ENCODE measurements at regions not wholly inside any gene's neighbourhood (a gene's known extent, or its start where the extent isn't known, plus 50 kb on each side); places are given as distances from the start of the nearest gene placed in this dataset.

DNA sequence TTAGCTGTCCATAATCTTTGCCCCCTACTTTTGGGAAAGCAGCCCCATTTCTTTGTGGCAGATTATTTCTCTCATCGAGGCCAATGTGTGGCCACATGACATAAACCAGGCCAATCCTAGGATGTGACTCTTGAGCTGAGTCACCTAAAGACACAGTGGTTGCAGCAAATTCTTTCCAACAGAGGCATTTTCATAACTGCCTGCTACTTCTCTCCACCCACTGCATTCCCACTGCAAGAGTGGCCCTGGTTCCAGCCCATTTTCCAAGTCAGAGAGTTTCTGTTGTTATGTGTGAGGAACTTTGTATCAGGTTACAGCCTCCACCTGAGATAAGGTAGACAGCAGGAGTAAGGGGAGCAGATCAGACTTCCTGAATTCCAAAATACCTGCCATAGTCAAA, 195.2 kb downstream of the RGS9 start:
- Histone ChIP-seq H3K4me3 (ENCODE audit: low read length) (no peak overlapping the region), H3K36me3 (ENCODE audit: insufficient read depth, low read length) (no peaks in the 10 kb centered on the region), H3K4me1 (ENCODE audit: insufficient read depth, low read length) (no peaks in the 10 kb centered on the region), H3K27me3 (ENCODE audit: control insufficient read depth in 1 of 2, insufficient read depth in 2 of 2, low read length in 2 of 2) (peaks cover 4% of the 10 kb centered on the region in 2 experiments), H3K27ac (ENCODE audit: low read depth in 1 of 2, low read length in 2 of 2) (no peak overlapping the region), H3K9me3 (ENCODE audit: control insufficient read depth in 1 of 2, insufficient read depth in 1 of 2, low read length in 2 of 2) (no peaks in the 10 kb centered on the region)
- Mint-ChIP-seq H3K27ac (no peak overlapping the region), H3K36me3 (ENCODE audit: low read depth) (no peaks in the 10 kb centered on the region), H3K4me1 (ENCODE audit: low read depth) (no peaks in the 10 kb centered on the region), H3K27me3 (peaks cover 10% of the 10 kb centered on the region), H3K9me3 (no peaks in the 10 kb centered on the region), H3K4me3 (no peak overlapping the region)
- CTCF ChIA-PET = no interaction called here
- intact Hi-C loops (cut with DNase I, micrococcal nuclease) = no loop called here
- POLR2A ChIA-PET = no interaction called here
- TF ChIP-seq, protein P1, sequence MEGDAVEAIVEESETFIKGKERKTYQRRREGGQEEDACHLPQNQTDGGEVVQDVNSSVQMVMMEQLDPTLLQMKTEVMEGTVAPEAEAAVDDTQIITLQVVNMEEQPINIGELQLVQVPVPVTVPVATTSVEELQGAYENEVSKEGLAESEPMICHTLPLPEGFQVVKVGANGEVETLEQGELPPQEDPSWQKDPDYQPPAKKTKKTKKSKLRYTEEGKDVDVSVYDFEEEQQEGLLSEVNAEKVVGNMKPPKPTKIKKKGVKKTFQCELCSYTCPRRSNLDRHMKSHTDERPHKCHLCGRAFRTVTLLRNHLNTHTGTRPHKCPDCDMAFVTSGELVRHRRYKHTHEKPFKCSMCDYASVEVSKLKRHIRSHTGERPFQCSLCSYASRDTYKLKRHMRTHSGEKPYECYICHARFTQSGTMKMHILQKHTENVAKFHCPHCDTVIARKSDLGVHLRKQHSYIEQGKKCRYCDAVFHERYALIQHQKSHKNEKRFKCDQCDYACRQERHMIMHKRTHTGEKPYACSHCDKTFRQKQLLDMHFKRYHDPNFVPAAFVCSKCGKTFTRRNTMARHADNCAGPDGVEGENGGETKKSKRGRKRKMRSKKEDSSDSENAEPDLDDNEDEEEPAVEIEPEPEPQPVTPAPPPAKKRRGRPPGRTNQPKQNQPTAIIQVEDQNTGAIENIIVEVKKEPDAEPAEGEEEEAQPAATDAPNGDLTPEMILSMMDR (IDR thresholded peaks at IDR 0.05) = no peak
- DNase-seq (no peak), ATAC-seq (ENCODE audit: poor library complexity) (no peak)

DNA sequence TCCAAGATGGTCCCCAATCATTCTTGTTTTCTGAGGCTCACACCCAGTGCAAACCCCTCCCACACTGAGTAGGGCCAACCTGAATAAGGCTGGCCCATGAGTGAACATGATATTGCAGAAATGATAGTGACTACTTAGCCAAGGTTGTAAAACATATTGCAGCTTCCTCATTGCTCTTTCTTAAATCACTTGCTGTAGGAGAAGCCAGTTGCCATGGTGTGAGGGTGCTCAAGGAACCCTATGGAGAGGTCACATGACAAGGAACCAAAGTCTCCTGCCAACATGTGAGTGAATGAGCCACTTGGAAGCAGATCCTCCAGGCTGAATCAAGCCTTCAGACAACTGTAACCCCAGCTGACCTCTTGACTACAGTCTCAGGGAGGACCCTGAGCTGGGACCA, 191.4 kb downstream of the RGS9 start:
- Histone ChIP-seq H3K36me3 (ENCODE audit: insufficient read depth, low read length) (no peaks in the 10 kb centered on the region), H3K4me1 (ENCODE audit: insufficient read depth, low read length) (no peaks in the 10 kb centered on the region), H3K27ac (ENCODE audit: low read depth in 1 of 2, low read length in 2 of 2) (no peak overlapping the region), H3K4me3 (ENCODE audit: low read length) (no peak overlapping the region), H3K27me3 (ENCODE audit: control insufficient read depth in 1 of 2, insufficient read depth in 2 of 2, low read length in 2 of 2) (peaks cover 0 to 2% of the 10 kb centered on the region in 2 experiments), H3K9me3 (ENCODE audit: control insufficient read depth in 1 of 2, insufficient read depth in 1 of 2, low read length in 2 of 2) (no peaks in the 10 kb centered on the region)
- intact Hi-C loops (cut with DNase I, micrococcal nuclease) = no loop called here
- Mint-ChIP-seq H3K4me1 (ENCODE audit: low read depth) (no peaks in the 10 kb centered on the region), H3K27me3 (peaks cover 14% of the 10 kb centered on the region), H3K36me3 (ENCODE audit: low read depth) (no peaks in the 10 kb centered on the region), H3K4me3 (no peak overlapping the region), H3K9me3 (no peaks in the 10 kb centered on the region), H3K27ac (no peak overlapping the region)
- no peak for DNase-seq
- TF ChIP-seq, protein P1 (IDR thresholded peaks at IDR 0.05) = no peak
- ChIA-PET POLR2A (no interaction called here), CTCF (no interaction called here)
- ATAC-seq (ENCODE audit: poor library complexity) = no peak

DNA sequence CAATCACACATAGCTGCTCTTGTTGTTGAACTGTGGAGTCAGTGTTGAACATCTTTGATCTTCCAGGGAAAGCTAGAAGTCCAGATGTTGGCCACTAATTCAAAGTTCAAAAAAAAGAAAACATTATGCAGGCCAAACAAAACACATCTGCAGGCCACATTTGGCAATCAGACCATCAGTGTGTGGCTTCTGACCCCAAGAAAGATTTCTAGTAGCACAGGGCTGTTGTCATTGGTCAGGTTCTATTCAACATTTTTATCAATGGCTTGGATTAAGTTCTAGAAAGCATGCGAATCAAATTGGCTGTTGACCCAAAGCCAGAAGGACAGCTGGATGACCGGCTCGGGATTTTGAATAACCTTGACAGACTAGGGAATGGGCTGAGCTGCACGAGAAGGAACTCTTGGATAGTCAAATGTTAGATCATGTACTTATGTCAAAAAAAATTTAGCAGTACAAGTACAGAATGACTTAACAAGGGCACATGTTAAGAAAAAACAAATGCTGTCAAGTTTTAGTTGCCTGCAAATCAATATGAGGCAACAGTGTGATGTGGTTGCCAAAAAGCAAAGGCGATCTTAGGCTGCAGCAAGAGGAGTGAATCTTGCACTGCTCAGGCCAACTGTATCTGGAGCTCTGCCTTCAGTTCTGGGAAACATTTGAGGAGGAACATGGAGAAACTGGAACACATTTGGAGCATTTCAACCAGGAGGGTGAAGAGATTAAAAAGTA, 187.6 kb downstream of the RGS9 start:
- no peaks in the 10 kb centered on the region for H3K36me3 Mint-ChIP-seq (ENCODE audit: low read depth)
- no peaks in the 10 kb centered on the region for H3K9me3 Mint-ChIP-seq
- H3K4me3 Mint-ChIP-seq = no peak overlapping the region
- ChIA-PET POLR2A (no interaction called here), CTCF (no interaction called here)
- no peak for ATAC-seq (ENCODE audit: poor library complexity)
- no peaks in the 10 kb centered on the region for H3K4me1 Mint-ChIP-seq (ENCODE audit: low read depth)
- H3K4me3 ChIP-seq (ENCODE audit: low read length) = no peak overlapping the region
- no peaks in the 10 kb centered on the region for H3K27me3 ChIP-seq (ENCODE audit: control insufficient read depth in 1 of 2, insufficient read depth in 2 of 2, low read length in 2 of 2)
- no peaks in the 10 kb centered on the region for H3K36me3 ChIP-seq (ENCODE audit: insufficient read depth, low read length)
- H3K27me3 Mint-ChIP-seq = peaks cover 6% of the 10 kb centered on the region
- H3K9me3 ChIP-seq (ENCODE audit: control insufficient read depth in 1 of 2, insufficient read depth in 1 of 2, low read length in 2 of 2) = no peaks in the 10 kb centered on the region
- intact Hi-C loops (cut with DNase I, micrococcal nuclease) = no loop called here
- H3K4me1 ChIP-seq (ENCODE audit: insufficient read depth, low read length) = no peaks in the 10 kb centered on the region
- H3K27ac ChIP-seq (ENCODE audit: low read depth in 1 of 2, low read length in 2 of 2) = no peak overlapping the region
- TF ChIP-seq, protein P1 (IDR thresholded peaks at IDR 0.05) = no peak
- no peak for DNase-seq
- H3K27ac Mint-ChIP-seq = no peak overlapping the region
